GM19324 (cell line): ENCODE measurements at regions not wholly inside any gene's neighbourhood (a gene's known extent, or its start where the extent isn't known, plus 50 kb on each side); places are given as distances from the start of the nearest gene placed in this dataset.
"Not testable (repeated sequence)": the region's sequence is repeated elsewhere in the genome, so short reads cannot be mapped to it uniquely, and the experiment has no call there.

ENCODE experiments used
- ATAC-seq: cut with Tn5 transposase; IDR thresholded peaks from one replicate; pipeline ENCODE4 v1.9.1; 2021; ENCODE audit warnings: mild to moderate bottlenecking, moderate library complexity; ENCODE audit not compliant: unreplicated experiment, low FRiP score

- ATAC-seq: no peak
Observed at GRCh38 chr10:5268743-5269142, 72.1 kb downstream of the AKR1C4 start.

GRCh38 chr10:5269791-5270190 lies 73.2 kb downstream of the AKR1C4 start:
- ATAC-seq: no peak

GRCh38 chr10:5271526-5271925 lies 74.9 kb downstream of the AKR1C4 start:
- ATAC-seq: no peak

- no peak for ATAC-seq
Observed at GRCh38 chr10:5272065-5272803, 75.6 kb downstream of the AKR1C4 start.

GRCh38 chr10:5274795-5275194 lies 78.2 kb downstream of the AKR1C4 start:
- ATAC-seq: no peak

- ATAC-seq: no peak
Observed at GRCh38 chr10:5281356-5281755, 83.4 kb upstream of the UCN3 start.

- ATAC-seq: no peak
Observed at GRCh38 chr10:5282137-5282536, 82.6 kb upstream of the UCN3 start.

- ATAC-seq: peak; percentile 55
Observed at GRCh38 chr10:5283305-5284158, 81.2 kb upstream of the UCN3 start.

GRCh38 chr10:5284311-5285057 lies 80.3 kb upstream of the UCN3 start:
- peak; percentile 74 for ATAC-seq

GRCh38 chr10:5285186-5285585 lies 79.6 kb upstream of the UCN3 start:
- no peak for ATAC-seq

GRCh38 chr10:5288359-5288758 lies 76.4 kb upstream of the UCN3 start:
- no peak for ATAC-seq

GRCh38 chr10:5289228-5289627 lies 75.5 kb upstream of the UCN3 start:
- not testable (repeated sequence) for ATAC-seq

GRCh38 chr10:5291501-5292195 lies 73.1 kb upstream of the UCN3 start:
- ATAC-seq: no peak

- ATAC-seq: no peak
Observed at GRCh38 chr10:5292196-5292735, 72.5 kb upstream of the UCN3 start.

- not testable (repeated sequence) for ATAC-seq
Observed at GRCh38 chr10:5292970-5293369, 71.8 kb upstream of the UCN3 start.

GRCh38 chr10:5293691-5294550 lies 70.8 kb upstream of the UCN3 start:
- no peak for ATAC-seq

- no peak for ATAC-seq
Observed at GRCh38 chr10:5297466-5297865, 67.3 kb upstream of the UCN3 start.

- ATAC-seq: no peak
Observed at GRCh38 chr10:5297996-5298395, 66.8 kb upstream of the UCN3 start.

GRCh38 chr10:5299950-5300349 lies 64.8 kb upstream of the UCN3 start:
- no peak for ATAC-seq
